Chondrocyte (in vitro differentiated cells): ENCODE measurements at regions not wholly inside any gene's neighbourhood (a gene's known extent, or its start where the extent isn't known, plus 50 kb on each side); places are given as distances from the start of the nearest gene placed in this dataset.

ENCODE experiments used
- DNase-seq: peaks from one replicate; pipeline ENCODE4 v3.0.0; 2021; ENCODE audit warnings: mixed read lengths, low spot score
- H3K27ac Mint-ChIP-seq: one replicate; pipeline ENCODE4 v1.8.0; 2021; ENCODE audit warnings: mild to moderate bottlenecking, moderate library complexity, mixed read lengths; ENCODE audit not compliant: unreplicated experiment
- H3K27me3 Mint-ChIP-seq: 2 replicates; pipeline ENCODE4 v1.8.0; 2021; ENCODE audit warnings: low read depth, mixed read lengths
- H3K36me3 Mint-ChIP-seq: 2 replicates; pipeline ENCODE4 v1.8.0; 2021; ENCODE audit warnings: low read depth, mixed read lengths
- H3K4me1 Mint-ChIP-seq: 2 replicates; pipeline ENCODE4 v1.8.0; 2021; ENCODE audit warnings: low read depth, mild to moderate bottlenecking, mixed read lengths
- H3K4me3 Mint-ChIP-seq: one replicate; pipeline ENCODE4 v1.8.0; 2021; ENCODE audit warnings: mild to moderate bottlenecking, moderate library complexity, mixed read lengths; ENCODE audit not compliant: unreplicated experiment
- H3K9me3 Mint-ChIP-seq: 2 replicates; pipeline ENCODE4 v1.8.0; 2021; ENCODE audit warnings: low read depth, mixed read lengths
- TF ChIP-seq, protein P1 (sequence below): fragments of 200-600 bp; sonication (generic); IDR thresholded peaks from 2 replicates; pipeline ENCODE4 v1.5.0; 2021; ENCODE audit warnings: antibody characterized with exemption, mild to moderate bottlenecking, moderate library complexity

DNA sequence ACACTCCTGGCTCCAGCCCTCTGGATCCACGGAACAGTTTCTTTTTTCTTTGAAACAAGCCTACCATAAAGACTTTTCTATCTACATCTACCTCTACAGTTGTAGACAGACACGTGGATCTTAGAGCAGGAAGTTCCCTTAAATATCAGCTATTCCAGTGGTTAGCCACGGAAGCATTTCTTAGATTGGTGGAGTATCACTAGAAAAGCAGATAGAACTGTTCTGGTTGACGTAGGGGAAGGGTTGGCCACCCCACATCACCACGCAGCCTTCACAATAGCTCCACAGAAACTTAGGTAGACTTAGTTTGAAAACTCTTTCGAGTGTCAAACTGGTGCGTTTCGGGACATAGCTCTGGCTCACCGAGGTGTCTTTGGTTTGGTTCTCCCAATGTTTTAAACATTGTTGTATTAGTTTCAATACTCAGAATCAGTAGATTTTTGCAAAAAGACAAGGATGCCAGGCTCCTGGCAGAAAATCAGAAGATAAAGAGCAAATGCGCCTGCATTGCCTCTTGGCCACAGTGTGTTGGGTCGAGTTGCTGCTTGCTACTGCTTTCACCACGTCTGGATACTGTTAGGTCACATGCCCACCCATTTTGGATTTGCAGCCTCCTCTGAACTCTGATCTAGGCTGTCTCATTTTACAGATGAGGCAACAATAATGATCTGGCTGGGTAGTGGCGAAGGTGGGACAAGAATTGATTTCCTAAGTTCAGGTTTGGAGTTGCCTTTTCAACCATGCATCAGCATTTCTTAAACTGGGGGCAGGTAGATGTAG is 71.5 kb upstream of the DTNBP1 start:
- H3K9me3 Mint-ChIP-seq: no peaks in the 10 kb centered on the region
- no peaks in the 10 kb centered on the region for H3K36me3 Mint-ChIP-seq
- no peak for DNase-seq
- no peak overlapping the region for H3K27ac Mint-ChIP-seq
- H3K4me3 Mint-ChIP-seq: no peak overlapping the region
- peaks cover 3% of the 10 kb centered on the region for H3K4me1 Mint-ChIP-seq
- TF ChIP-seq, protein P1, sequence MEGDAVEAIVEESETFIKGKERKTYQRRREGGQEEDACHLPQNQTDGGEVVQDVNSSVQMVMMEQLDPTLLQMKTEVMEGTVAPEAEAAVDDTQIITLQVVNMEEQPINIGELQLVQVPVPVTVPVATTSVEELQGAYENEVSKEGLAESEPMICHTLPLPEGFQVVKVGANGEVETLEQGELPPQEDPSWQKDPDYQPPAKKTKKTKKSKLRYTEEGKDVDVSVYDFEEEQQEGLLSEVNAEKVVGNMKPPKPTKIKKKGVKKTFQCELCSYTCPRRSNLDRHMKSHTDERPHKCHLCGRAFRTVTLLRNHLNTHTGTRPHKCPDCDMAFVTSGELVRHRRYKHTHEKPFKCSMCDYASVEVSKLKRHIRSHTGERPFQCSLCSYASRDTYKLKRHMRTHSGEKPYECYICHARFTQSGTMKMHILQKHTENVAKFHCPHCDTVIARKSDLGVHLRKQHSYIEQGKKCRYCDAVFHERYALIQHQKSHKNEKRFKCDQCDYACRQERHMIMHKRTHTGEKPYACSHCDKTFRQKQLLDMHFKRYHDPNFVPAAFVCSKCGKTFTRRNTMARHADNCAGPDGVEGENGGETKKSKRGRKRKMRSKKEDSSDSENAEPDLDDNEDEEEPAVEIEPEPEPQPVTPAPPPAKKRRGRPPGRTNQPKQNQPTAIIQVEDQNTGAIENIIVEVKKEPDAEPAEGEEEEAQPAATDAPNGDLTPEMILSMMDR: no peak
- peaks cover 13% of the 10 kb centered on the region for H3K27me3 Mint-ChIP-seq

DNA sequence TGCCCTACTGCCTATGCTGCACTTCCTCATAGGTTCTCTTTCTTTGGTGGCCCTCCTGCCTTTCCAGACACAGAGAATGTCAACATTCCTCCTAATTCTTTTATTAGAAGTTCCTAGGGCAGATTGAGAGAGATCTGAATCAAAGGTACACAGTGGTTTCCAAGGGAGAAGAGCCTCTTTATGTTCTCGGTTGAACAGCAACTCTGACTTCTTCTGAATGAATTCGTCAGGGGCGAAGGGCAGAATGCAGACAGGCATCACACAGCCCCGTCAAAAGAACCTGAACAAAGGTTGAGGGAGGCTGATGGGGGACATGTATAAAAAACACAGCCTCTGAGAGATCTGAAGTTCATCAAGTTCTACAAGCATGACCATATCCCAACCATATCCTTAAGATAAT is 68.1 kb upstream of the DTNBP1 start:
- Mint-ChIP-seq H3K9me3 (no peaks in the 10 kb centered on the region), H3K4me3 (no peak overlapping the region), H3K4me1 (peaks cover 3% of the 10 kb centered on the region), H3K36me3 (no peaks in the 10 kb centered on the region), H3K27ac (no peak overlapping the region), H3K27me3 (peaks cover 13% of the 10 kb centered on the region)
- TF ChIP-seq, protein P1: no peak
- DNase-seq: no peak

DNA sequence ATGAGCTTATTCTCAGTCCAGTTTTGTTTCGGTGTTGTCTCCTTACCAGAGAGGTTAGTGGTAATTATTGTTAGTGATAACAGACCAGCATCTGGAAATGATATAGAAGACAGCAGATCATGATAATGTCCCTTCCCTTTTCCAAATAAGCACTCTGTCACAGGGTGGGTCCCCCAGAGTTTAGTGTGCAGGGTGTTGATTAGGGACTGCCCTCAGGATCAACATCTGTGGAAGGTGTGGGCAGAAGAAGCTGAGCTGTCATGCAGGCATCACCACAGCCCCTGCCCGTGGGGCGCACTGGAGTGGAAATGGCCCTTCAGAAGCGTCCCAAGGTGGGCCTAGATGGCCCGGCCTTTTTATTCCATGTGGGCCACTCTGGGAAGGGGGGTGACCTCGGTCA is 67.6 kb upstream of the DTNBP1 start:
- H3K27me3 Mint-ChIP-seq: peaks cover 13% of the 10 kb centered on the region
- no peak overlapping the region for H3K4me3 Mint-ChIP-seq
- TF ChIP-seq, protein P1: no peak
- H3K4me1 Mint-ChIP-seq: no peaks in the 10 kb centered on the region
- DNase-seq: no peak
- H3K27ac Mint-ChIP-seq: no peak overlapping the region
- no peaks in the 10 kb centered on the region for H3K9me3 Mint-ChIP-seq
- H3K36me3 Mint-ChIP-seq: no peaks in the 10 kb centered on the region

DNA sequence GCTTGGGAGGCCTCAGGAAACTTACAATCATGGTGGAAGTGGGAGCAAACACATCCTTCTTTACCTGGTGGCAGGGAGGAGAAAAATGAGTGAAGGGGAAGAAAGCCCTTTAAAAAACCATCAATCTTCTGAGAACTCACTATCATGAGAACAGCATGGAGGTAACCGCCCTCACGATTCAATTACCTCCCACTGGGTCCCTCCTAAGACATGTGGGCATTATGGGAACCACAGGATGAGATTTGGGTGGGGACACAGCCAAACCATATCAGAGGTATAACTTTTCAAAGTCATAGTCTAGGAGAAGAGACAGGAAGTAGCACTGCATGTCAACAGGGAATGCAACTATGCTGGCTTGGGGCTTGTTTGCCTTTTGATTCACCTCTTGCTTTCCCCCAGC is 59.9 kb upstream of the DTNBP1 start:
- Mint-ChIP-seq H3K27ac (no peak overlapping the region), H3K9me3 (peaks cover 13% of the 10 kb centered on the region), H3K36me3 (no peaks in the 10 kb centered on the region), H3K27me3 (no peaks in the 10 kb centered on the region), H3K4me3 (no peak overlapping the region), H3K4me1 (no peaks in the 10 kb centered on the region)
- TF ChIP-seq, protein P1: no peak
- DNase-seq: no peak

DNA sequence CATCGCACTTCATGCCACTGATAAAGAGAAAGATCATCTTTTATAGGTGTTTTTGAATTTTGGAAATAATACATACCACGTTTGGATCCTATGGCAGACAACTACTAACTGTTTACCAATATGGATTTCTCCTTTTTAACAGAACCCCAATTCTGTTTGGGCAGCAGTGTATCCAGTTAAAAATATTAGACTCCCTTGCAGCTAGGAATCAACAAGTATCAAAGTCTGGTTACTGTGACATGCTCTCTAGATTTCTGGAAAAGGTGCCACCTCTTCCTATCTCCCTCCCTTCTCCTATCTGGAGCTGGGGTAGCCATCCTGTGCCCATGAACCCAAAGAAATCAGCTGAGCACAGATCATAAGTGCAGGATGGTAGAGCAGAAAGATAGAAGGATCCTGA is 54.1 kb upstream of the DTNBP1 start:
- TF ChIP-seq, protein P1: no peak
- H3K9me3 Mint-ChIP-seq: peaks cover 37% of the 10 kb centered on the region
- no peak for DNase-seq

More for the DNA sequence above, 54.1 kb upstream of the DTNBP1 start:
- H3K4me3 Mint-ChIP-seq: no peak overlapping the region
- H3K27ac Mint-ChIP-seq: no peak overlapping the region
- peaks cover 4% of the 10 kb centered on the region for H3K36me3 Mint-ChIP-seq
- H3K27me3 Mint-ChIP-seq: no peaks in the 10 kb centered on the region
- H3K4me1 Mint-ChIP-seq: peaks cover 8% of the 10 kb centered on the region
